Neural cell (in vitro differentiated cells): ENCODE measurements at regions not wholly inside any gene's neighbourhood (a gene's known extent, or its start where the extent isn't known, plus 50 kb on each side); places are given as distances from the start of the nearest gene placed in this dataset.

Experiments
- H2AFZ ChIP-seq: fragments of 200-600, 300-800 bp; sonication (generic), shearing (Covaris generic); 2 replicates; pipeline ENCODE4 v1.6.0; 2014; ENCODE audit warnings: low read depth, mild to moderate bottlenecking, antibody characterized with exemption, low read length, moderate library complexity
- H3F3A ChIP-seq: fragments of 200-600 bp; shearing (Covaris generic); 2 replicates; pipeline ENCODE4 v1.6.1; 2016; ENCODE audit warnings: mild to moderate bottlenecking, moderate library complexity, mixed read lengths, antibody characterized with exemption, low read length; ENCODE audit not compliant: insufficient read depth, poor library complexity, severe bottlenecking
- H3K27ac ChIP-seq: fragments of 200-600, 300-800 bp; sonication (generic), shearing (Covaris generic); 2 replicates; pipeline ENCODE4 v1.5.1; 2014; ENCODE audit warnings: mild to moderate bottlenecking, low read length, moderate library complexity
- H3K27me3 ChIP-seq: fragments of 300-800, 200-600 bp; sonication (generic), shearing (Covaris generic); 2 replicates; pipeline ENCODE4 v1.6.0; 2014; ENCODE audit warnings: mild to moderate bottlenecking, low read depth, low read length, moderate library complexity; ENCODE audit not compliant: insufficient read depth
- H3K36me3 ChIP-seq: fragments of 300-800, 200-600 bp; sonication (generic), shearing (Covaris generic); 2 replicates; pipeline ENCODE4 v1.5.1; 2014; ENCODE audit warnings: mild to moderate bottlenecking, antibody characterized with exemption, low read length, moderate library complexity; ENCODE audit not compliant: insufficient read depth
- H3K4me2 ChIP-seq: fragments of 300-800, 200-600 bp; sonication (generic), shearing (Covaris generic); 2 replicates; pipeline ENCODE4 v1.6.0; 2014; ENCODE audit warnings: mild to moderate bottlenecking, low read length
- H3K4me3 ChIP-seq: fragments of 300-800, 200-600 bp; sonication (generic), shearing (Covaris generic); 2 replicates; pipeline ENCODE4 v1.5.1; 2014; ENCODE audit warnings: mild to moderate bottlenecking, low read length, moderate library complexity
- H3K79me2 ChIP-seq: fragments of 200-600 bp; shearing (Covaris generic); replicated peaks from 2 replicates; pipeline ENCODE4 v1.6.0; 2014; ENCODE audit warnings: mild to moderate bottlenecking, low read length, moderate library complexity; ENCODE audit not compliant: insufficient read depth
- H3K9ac ChIP-seq: fragments of 300-800, 200-600 bp; sonication (generic), shearing (Covaris generic); 2 replicates; pipeline ENCODE4 v1.6.1; 2016; ENCODE audit warnings: mild to moderate bottlenecking, low read length, mixed read lengths
- H3K9me2 ChIP-seq: fragments of 200-600 bp; shearing (Covaris generic); 2 replicates; pipeline ENCODE4 v1.6.1; 2016; ENCODE audit warnings: mild to moderate bottlenecking, low read length, mixed read lengths; ENCODE audit not compliant: insufficient read depth
- H3K9me3 ChIP-seq: fragments of 200-600, 300-800 bp; sonication (generic), shearing (Covaris generic); 2 replicates; pipeline ENCODE4 v1.6.1; 2016; ENCODE audit warnings: mild to moderate bottlenecking, mixed run types, low read length, moderate library complexity, mixed read lengths
- H4K20me1 ChIP-seq: fragments of 200-600 bp; shearing (Covaris generic); 2 replicates; pipeline ENCODE4 v1.6.1; 2016; ENCODE audit warnings: mild to moderate bottlenecking, mixed run types; ENCODE audit not compliant: insufficient read depth
- CTCF ChIP-seq: fragments of 450-650 bp; IDR thresholded peaks from 2 replicates; pipeline ENCODE4 v1.5.1; 2014; ENCODE audit warnings: antibody characterized with exemption, mild to moderate bottlenecking, moderate library complexity; ENCODE audit not compliant: poor library complexity, severe bottlenecking
- EP300 ChIP-seq: fragments of 450-650 bp; conservative IDR thresholded peaks from 2 replicates; pipeline ENCODE4 v1.6.1; 2014; ENCODE audit warnings: antibody characterized with exemption, mild to moderate bottlenecking, moderate library complexity; ENCODE audit not compliant: poor library complexity, severe bottlenecking
- EZH2 ChIP-seq: fragments of 200-600, 300-800 bp; shearing (Covaris generic), sonication (generic); IDR thresholded peaks from 2 replicates; pipeline ENCODE4 v1.6.1; 2014; ENCODE audit warnings: antibody characterized with exemption, low read length, borderline replicate concordance, mild to moderate bottlenecking; ENCODE audit not compliant: insufficient read depth, poor library complexity, severe bottlenecking
- MXI1 ChIP-seq: fragments of 450-650 bp; conservative IDR thresholded peaks from 2 replicates; pipeline ENCODE4 v1.6.1; 2014; ENCODE audit warnings: antibody characterized with exemption, mild to moderate bottlenecking; ENCODE audit not compliant: poor library complexity, severe bottlenecking
- POLR2AphosphoS5 ChIP-seq: IDR thresholded peaks from 2 replicates; pipeline ENCODE4 v1.6.1; 2012
- SMC3 ChIP-seq: fragments of 450-650 bp; conservative IDR thresholded peaks from 2 replicates; pipeline ENCODE4 v1.6.1; 2014; ENCODE audit warnings: antibody characterized with exemption, mild to moderate bottlenecking, moderate library complexity; ENCODE audit not compliant: poor library complexity
- TAF1 ChIP-seq: IDR thresholded peaks from 2 replicates; pipeline ENCODE4 v1.6.1; 2012; ENCODE audit warnings: low read depth
- TF ChIP-seq, protein P1 (sequence below): IDR thresholded peaks from 2 replicates; pipeline ENCODE4 v1.6.1; 2012; ENCODE audit warnings: borderline replicate concordance

DNA sequence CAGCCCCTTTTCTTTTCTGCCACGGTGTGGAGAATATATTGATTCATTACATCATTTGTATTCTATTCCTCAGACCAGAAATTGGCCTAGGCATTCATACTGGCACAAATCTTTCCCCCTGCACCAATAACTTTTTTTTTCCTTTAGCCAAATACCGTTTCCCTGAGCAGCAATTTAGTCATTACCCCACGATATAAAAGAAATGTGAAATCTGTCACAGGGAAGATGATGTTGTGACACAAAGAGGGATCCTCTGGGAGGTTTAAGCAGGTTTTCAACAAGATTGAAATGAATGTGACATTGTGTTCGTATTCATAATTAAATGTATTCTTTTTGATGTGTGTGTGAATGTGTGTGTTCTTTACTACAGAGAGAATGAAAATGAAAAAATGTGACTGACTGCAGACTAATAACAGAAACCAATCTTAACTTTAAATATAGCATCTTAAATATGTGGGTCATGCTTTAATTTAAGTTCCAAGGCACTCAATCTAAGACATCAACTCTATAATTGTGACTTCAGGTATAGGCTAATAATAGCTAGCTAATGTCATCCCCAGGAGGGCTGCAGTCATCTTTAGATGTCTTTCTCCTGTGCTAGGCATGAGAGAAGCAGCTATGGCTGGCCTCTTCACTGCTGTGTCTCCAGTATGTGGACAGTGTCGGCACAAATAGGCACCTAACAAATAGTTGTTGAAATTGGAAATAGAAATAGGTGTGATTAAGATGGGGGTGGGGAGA is 177.7 kb downstream of the BTBD3 start:
- Histone ChIP-seq H3K9me3 (no peaks in the 10 kb centered on the region), H3K36me3 (no peaks in the 10 kb centered on the region), H3K4me3 (no peak overlapping the region), H3K9me2 (no peaks in the 10 kb centered on the region), H4K20me1 (no peaks in the 10 kb centered on the region), H3K4me2 (peak overlapping the region; percentile 0), H2AFZ (no peak overlapping the region), H3K27me3 (peaks cover 14% of the 10 kb centered on the region), H3K79me2 (no peaks in the 10 kb centered on the region), H3K9ac (no peak overlapping the region), H3K27ac (no peak overlapping the region), H3F3A (no peaks in the 10 kb centered on the region)
- TF ChIP-seq SMC3 (peak; percentile 15), POLR2AphosphoS5 (peak; percentile 100), EP300 (peak; percentile 98), EZH2 (no peak), CTCF (no peak), TAF1 (no peak)
- TF ChIP-seq, protein P1, sequence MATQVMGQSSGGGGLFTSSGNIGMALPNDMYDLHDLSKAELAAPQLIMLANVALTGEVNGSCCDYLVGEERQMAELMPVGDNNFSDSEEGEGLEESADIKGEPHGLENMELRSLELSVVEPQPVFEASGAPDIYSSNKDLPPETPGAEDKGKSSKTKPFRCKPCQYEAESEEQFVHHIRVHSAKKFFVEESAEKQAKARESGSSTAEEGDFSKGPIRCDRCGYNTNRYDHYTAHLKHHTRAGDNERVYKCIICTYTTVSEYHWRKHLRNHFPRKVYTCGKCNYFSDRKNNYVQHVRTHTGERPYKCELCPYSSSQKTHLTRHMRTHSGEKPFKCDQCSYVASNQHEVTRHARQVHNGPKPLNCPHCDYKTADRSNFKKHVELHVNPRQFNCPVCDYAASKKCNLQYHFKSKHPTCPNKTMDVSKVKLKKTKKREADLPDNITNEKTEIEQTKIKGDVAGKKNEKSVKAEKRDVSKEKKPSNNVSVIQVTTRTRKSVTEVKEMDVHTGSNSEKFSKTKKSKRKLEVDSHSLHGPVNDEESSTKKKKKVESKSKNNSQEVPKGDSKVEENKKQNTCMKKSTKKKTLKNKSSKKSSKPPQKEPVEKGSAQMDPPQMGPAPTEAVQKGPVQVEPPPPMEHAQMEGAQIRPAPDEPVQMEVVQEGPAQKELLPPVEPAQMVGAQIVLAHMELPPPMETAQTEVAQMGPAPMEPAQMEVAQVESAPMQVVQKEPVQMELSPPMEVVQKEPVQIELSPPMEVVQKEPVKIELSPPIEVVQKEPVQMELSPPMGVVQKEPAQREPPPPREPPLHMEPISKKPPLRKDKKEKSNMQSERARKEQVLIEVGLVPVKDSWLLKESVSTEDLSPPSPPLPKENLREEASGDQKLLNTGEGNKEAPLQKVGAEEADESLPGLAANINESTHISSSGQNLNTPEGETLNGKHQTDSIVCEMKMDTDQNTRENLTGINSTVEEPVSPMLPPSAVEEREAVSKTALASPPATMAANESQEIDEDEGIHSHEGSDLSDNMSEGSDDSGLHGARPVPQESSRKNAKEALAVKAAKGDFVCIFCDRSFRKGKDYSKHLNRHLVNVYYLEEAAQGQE = peak; percentile 66

DNA sequence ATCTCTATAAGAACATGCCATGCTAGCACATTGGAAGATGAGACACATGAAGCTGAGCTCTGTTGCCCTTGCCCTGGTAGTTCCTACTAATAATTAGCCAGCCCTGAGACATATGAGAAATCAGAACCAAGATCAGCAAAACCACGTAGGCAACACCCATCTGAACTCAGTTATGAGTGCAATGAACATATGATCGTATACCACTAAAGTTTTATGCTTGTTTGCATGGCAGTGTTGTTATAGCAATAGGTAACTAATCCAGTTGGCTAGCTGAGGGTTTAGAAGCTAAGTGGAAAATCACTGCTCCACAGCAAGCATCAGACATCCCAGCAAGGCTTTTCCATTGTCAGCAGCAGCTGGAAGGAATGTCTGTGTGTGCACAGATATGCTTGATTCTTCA is 180.7 kb downstream of the BTBD3 start:
- Histone ChIP-seq H4K20me1 (no peaks in the 10 kb centered on the region), H3K27ac (no peak overlapping the region), H2AFZ (no peak overlapping the region), H3K4me3 (no peak overlapping the region), H3K9me3 (no peaks in the 10 kb centered on the region), H3F3A (no peaks in the 10 kb centered on the region), H3K79me2 (no peaks in the 10 kb centered on the region), H3K4me2 (no peak overlapping the region), H3K36me3 (no peaks in the 10 kb centered on the region), H3K9ac (no peak overlapping the region), H3K9me2 (no peaks in the 10 kb centered on the region), H3K27me3 (peaks cover 6% of the 10 kb centered on the region)
- TF ChIP-seq EZH2 (no peak), SMC3 (no peak), POLR2AphosphoS5 (no peak), EP300 (no peak), TAF1 (no peak), MXI1 (no peak)
- TF ChIP-seq, protein P1 = no peak
